ENCODE measurements at regions not wholly inside any gene's neighbourhood (a gene's known extent, or its start where the extent isn't known, plus 50 kb on each side); places are given as distances from the start of the nearest gene placed in this dataset.

DNA sequence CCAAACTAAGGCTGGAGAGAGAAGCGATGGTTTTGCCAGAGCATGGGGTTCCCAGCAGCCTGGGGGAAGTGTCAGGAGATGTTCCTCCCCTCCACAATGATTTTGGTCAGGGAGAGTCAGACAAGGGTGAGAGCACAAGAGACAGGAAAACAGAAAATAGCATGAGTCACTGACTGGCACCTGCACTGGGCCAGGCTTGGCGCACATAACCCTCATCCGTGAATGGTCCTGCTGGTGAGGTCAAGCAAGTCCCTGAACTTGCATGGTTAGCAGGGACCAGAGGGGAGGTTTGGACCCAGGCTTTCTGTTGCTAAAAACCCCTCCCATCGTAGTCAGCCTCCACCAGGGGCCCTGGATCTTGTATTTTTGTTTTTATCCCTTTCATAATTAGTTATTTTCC lies 174.5 kb upstream of the MYT1L start (continued):
- TF ChIP-seq, protein P1, sequence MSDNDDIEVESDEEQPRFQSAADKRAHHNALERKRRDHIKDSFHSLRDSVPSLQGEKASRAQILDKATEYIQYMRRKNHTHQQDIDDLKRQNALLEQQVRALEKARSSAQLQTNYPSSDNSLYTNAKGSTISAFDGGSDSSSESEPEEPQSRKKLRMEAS (IDR thresholded peaks at IDR 0.05) = no peak
- TF ChIP-seq NR2F2 (IDR thresholded peaks at IDR 0.05) (no peak), FOXA1 (IDR thresholded peaks at IDR 0.05) (no peak), SP1 (IDR thresholded peaks at IDR 0.05) (no peak)

DNA sequence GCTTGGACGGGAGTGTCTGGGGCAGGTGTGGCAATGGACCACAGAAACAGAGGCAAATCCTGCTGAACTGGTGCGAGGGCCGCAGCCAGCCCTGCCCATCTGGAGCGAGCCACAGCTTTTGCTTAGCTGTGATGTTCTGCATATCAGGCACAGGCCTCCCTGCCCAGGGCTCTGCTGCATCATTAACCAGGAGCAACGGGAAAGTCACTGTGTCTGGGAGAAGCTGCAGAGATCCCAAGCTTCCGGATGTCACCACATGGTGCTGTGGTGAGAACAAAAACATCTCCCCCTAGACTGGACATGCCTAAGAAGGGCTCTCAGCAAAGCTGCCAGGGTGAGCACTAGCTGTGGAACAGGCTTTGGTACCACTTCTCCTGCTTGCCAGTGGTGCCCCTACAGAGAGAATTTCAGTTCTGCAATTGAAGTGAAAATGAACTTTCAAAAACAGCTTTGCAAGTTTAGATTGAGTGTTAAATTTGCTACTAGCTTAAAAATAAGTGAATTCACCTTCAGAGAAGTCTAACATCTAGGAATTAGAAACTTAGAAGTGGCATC lies 172.9 kb upstream of the MYT1L start:
- H3K9ac ChIP-seq (ENCODE audit: low read depth in 1 of 2, low read length in 2 of 2) = no peak overlapping the region
- no peaks in the 10 kb centered on the region for H3K4me1 ChIP-seq (ENCODE audit: control insufficient read depth in 4 of 4, insufficient read depth in 4 of 4, low read length in 3 of 4)
- H3K4me3 ChIP-seq (ENCODE audit: low read depth in 1 of 3, low read length in 3 of 3) = no peak overlapping the region
- 74% methylated on average over 6 of the region's 6 CpGs for WGBS
- peaks cover 0 to 5% (median 3%) of the 10 kb centered on the region in 4 donors for H3K9me3 ChIP-seq (ENCODE audit: control insufficient read depth in 4 of 4, low read length in 3 of 4)
- no peak for DNase-seq (ENCODE audit: low spot score)
- no peak for TF ChIP-seq TAF1 (conservative IDR thresholded peaks at IDR 0.05)
- TF ChIP-seq RXRA (IDR thresholded peaks at IDR 0.05) = no peak
- no peak for TF ChIP-seq GABPA (IDR thresholded peaks at IDR 0.05 in 1 of 2, conservative IDR thresholded peaks at IDR 0.05 in 1 of 2)
- no peak for TF ChIP-seq JUND (IDR thresholded peaks at IDR 0.05)
- no peak for TF ChIP-seq YY1 (IDR thresholded peaks at IDR 0.05)
- TF ChIP-seq, protein P2, sequence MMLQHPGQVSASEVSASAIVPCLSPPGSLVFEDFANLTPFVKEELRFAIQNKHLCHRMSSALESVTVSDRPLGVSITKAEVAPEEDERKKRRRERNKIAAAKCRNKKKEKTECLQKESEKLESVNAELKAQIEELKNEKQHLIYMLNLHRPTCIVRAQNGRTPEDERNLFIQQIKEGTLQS (IDR thresholded peaks at IDR 0.05) = no peak
- no peak for TF ChIP-seq SP1 (IDR thresholded peaks at IDR 0.05)
- no peak for TF ChIP-seq NR2F2 (IDR thresholded peaks at IDR 0.05)
- H3K27ac ChIP-seq (ENCODE audit: low read depth in 1 of 2, low read length in 2 of 2) = no peak overlapping the region
- no peaks in the 10 kb centered on the region for H3K36me3 ChIP-seq (ENCODE audit: control insufficient read depth in 4 of 4, insufficient read depth in 3 of 4, low read depth in 1 of 4, low read length in 3 of 4)
- H3K27me3 ChIP-seq (ENCODE audit: control insufficient read depth in 4 of 4, insufficient read depth in 4 of 4, low read length in 3 of 4) = no peaks in the 10 kb centered on the region

DNA sequence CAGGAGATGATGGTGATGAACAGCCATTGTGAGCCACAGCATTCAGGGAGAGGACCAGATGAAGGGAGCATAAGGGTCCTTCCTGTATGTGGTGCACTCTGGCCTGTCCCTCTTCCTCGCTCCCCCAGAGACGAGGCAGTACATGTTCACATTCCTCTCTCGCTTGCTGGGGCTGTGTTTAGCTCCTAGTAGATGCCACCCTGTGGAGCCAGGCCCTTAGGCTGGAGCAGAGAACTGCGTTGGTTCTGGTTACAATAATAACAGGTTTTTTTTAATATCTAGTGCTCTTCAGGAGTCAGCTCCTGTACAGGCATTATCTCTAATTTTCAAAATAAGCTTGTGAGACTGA lies 171.1 kb upstream of the MYT1L start:
- WGBS = 73% methylated on average over 4 of the region's 4 CpGs

More for the DNA sequence above, 171.1 kb upstream of the MYT1L start:
- Histone ChIP-seq H3K27me3 (ENCODE audit: control insufficient read depth in 4 of 4, insufficient read depth in 4 of 4, low read length in 3 of 4) (no peaks in the 10 kb centered on the region), H3K4me3 (ENCODE audit: low read depth in 1 of 3, low read length in 3 of 3) (no peak overlapping the region), H3K9me3 (ENCODE audit: control insufficient read depth in 4 of 4, low read length in 3 of 4) (peaks cover 0 to 5% (median 3%) of the 10 kb centered on the region in 4 donors), H3K9ac (ENCODE audit: low read depth in 1 of 2, low read length in 2 of 2) (no peak overlapping the region), H3K36me3 (ENCODE audit: control insufficient read depth in 4 of 4, insufficient read depth in 3 of 4, low read depth in 1 of 4, low read length in 3 of 4) (no peaks in the 10 kb centered on the region), H3K4me1 (ENCODE audit: control insufficient read depth in 4 of 4, insufficient read depth in 4 of 4, low read length in 3 of 4) (no peaks in the 10 kb centered on the region), H3K27ac (ENCODE audit: low read depth in 1 of 2, low read length in 2 of 2) (no peak overlapping the region)
- TF ChIP-seq YY1 (IDR thresholded peaks at IDR 0.05) (no peak), FOXA2 (IDR thresholded peaks at IDR 0.05) (no peak), RAD21 (IDR thresholded peaks at IDR 0.05) (no peak), RXRA (IDR thresholded peaks at IDR 0.05) (no peak)
- TF ChIP-seq, protein P1 (IDR thresholded peaks at IDR 0.05) = no peak
- TF ChIP-seq, protein P2 (IDR thresholded peaks at IDR 0.05) = no peak
- TF ChIP-seq, protein P3, sequence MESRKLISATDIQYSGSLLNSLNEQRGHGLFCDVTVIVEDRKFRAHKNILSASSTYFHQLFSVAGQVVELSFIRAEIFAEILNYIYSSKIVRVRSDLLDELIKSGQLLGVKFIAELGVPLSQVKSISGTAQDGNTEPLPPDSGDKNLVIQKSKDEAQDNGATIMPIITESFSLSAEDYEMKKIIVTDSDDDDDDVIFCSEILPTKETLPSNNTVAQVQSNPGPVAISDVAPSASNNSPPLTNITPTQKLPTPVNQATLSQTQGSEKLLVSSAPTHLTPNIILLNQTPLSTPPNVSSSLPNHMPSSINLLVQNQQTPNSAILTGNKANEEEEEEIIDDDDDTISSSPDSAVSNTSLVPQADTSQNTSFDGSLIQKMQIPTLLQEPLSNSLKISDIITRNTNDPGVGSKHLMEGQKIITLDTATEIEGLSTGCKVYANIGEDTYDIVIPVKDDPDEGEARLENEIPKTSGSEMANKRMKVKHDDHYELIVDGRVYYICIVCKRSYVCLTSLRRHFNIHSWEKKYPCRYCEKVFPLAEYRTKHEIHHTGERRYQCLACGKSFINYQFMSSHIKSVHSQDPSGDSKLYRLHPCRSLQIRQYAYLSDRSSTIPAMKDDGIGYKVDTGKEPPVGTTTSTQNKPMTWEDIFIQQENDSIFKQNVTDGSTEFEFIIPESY (IDR thresholded peaks at IDR 0.05) = no peak
- no peak for DNase-seq (ENCODE audit: low spot score)

Measured in liver (tissue), 7 donors.